Pancreas (tissue), 10 donors: ENCODE measurements at regions not wholly inside any gene's neighbourhood (a gene's known extent, or its start where the extent isn't known, plus 50 kb on each side); places are given as distances from the start of the nearest gene placed in this dataset.
A peak's percentile ranks its signal among the peaks of the same experiment; 100 is the strongest.

Source experiments
- ATAC-seq, 4 donors: fragments of 200-7000 bp; cut with Tn5 transposase; one replicate each; pipeline versions ENCODE4 v1.8.0 to v1.9.1; 2020; ENCODE audit warnings: mild to moderate bottlenecking in 4 of 4, moderate library complexity in 4 of 4
- DNase-seq, 6 donors: peaks; one replicate each; pipeline ENCODE4 v3.0.0-alpha.2; 2020
- FAIRE-seq: peaks from 2 replicates; lab custom pipeline; 2012; peaks lifted over from hg19 to GRCh38; lab: Jason Lieb, UNC
- H3K27ac ChIP-seq, 4 donors: fragments of 200-600 bp; sonication (generic); 1 replicate in 3 of 4; 2 replicates in 1 of 4; pipeline versions ENCODE4 v1.5.0 to v1.8.0; 2020
- H3K27me3 ChIP-seq, 4 donors: fragments of 200-600 bp; one replicate each; pipeline ENCODE4 v1.8.0; 2021
- H3K36me3 ChIP-seq, 3 donors: fragments of 200-600 bp; sonication (generic) in 1 of 3; one replicate each; pipeline versions ENCODE4 v1.5.0 to v1.8.0; 2020 to 2021
- H3K4me1 ChIP-seq, 3 donors: fragments of 200-600 bp; one replicate each; pipeline ENCODE4 v1.8.0; 2021
- H3K4me3 ChIP-seq, 4 donors: fragments of 200-600 bp; sonication (generic) in 2 of 4; one replicate each; pipeline versions ENCODE4 v1.5.0 to v1.8.0; 2020 to 2021
- H3K9me3 ChIP-seq, 4 donors: fragments of 200-600 bp; one replicate each; pipeline ENCODE4 v1.8.0; 2021
- CTCF ChIP-seq, 4 donors: fragments of 200-600 bp; sonication (generic) in 3 of 4; IDR thresholded peaks; one replicate each; pipeline versions ENCODE4 v1.5.0 to v1.8.0; 2021; ENCODE audit warnings: antibody characterized with exemption in 4 of 4
- WGBS, 2 donors: extraction: QIAGEN DNeasy Blood & Tissue Kit; methylation state at CpG; one replicate each; pipeline ENCODE4 v1.1.7; 2013; 5-methylcytosine and 5-hydroxymethylcytosine counted together
- intact Hi-C, 3 donors: fragments of 100-400 bp; cut with DNase I; formaldehyde crosslinking; loops; one replicate each; pipeline versions ENCODE4 v1.11.1 to v1.14.2; 2022
- donor health status: healthy with polysubstance abuse.
- donor health status: DM: no; HTN: no; CAD: no; lungs with moderate emphysema.
- donor health status: DM: no; HTN: no; CAD: no.
- donor health status: control.
- donor health status: control.
- donor health status: Bipolar disorder and iron deficiency.
- donor health status: DM: yes; HTN: yes; CAD: no.
- donor health status: DM: no; HTN: no; CAD: no.
- donor health status: DM: no; HTN: no; CAD: no.
- donor health status: DM: yes; HTN: yes; CAD: no.

GRCh38 chr1:81325397-81325796, 475.3 kb upstream of the ADGRL2 start:
- no peak for TF ChIP-seq CTCF (IDR thresholded peaks at IDR 0.05)
- no peaks in the 10 kb centered on the region for H3K27me3 ChIP-seq
- H3K4me1 ChIP-seq, result no peaks in the 10 kb centered on the region
- no peak overlapping the region for H3K4me3 ChIP-seq
- 26 to 29% methylated on average over 3 of the region's 3 CpGs for WGBS, 2 donors
- DNase-seq, result peak in 1 of 6 donors; percentile 44
- no peaks in the 10 kb centered on the region for H3K36me3 ChIP-seq
- intact Hi-C loops, result no loop called here
- ATAC-seq, result peak; percentile 55 to 73 (median 59)
- FAIRE-seq, result no peak
- no peak overlapping the region for H3K27ac ChIP-seq
- no peaks in the 10 kb centered on the region for H3K9me3 ChIP-seq

- Histone ChIP-seq H3K9me3 (no peaks in the 10 kb centered on the region), H3K4me3 (no peak overlapping the region), H3K4me1 (no peaks in the 10 kb centered on the region), H3K27me3 (no peaks in the 10 kb centered on the region), H3K27ac (no peak overlapping the region), H3K36me3 (no peaks in the 10 kb centered on the region)
- ATAC-seq (no peak), FAIRE-seq (no peak), DNase-seq (no peak)
- intact Hi-C loops, result no loop called here
- WGBS, 2 donors, result 80 to 86% methylated on average over 5 of the region's 5 CpGs
- no peak for TF ChIP-seq CTCF (IDR thresholded peaks at IDR 0.05)
Measured at GRCh38 chr1:81323862-81324261, 476.9 kb upstream of the ADGRL2 start.

GRCh38 chr1:81317191-81317590, 483.5 kb upstream of the ADGRL2 start:
- H3K36me3 ChIP-seq, result no peaks in the 10 kb centered on the region
- ATAC-seq, result no peak
- H3K27me3 ChIP-seq, result no peaks in the 10 kb centered on the region
- FAIRE-seq, result no peak
- H3K4me3 ChIP-seq, result no peak overlapping the region
- H3K4me1 ChIP-seq, result no peaks in the 10 kb centered on the region
- intact Hi-C loops, result no loop called here
- no peak overlapping the region for H3K27ac ChIP-seq
- TF ChIP-seq CTCF (IDR thresholded peaks at IDR 0.05), result no peak
- H3K9me3 ChIP-seq, result no peaks in the 10 kb centered on the region
- no peak for DNase-seq
- 77 to 81% methylated on average over 1 of the region's 1 CpG for WGBS, 2 donors

GRCh38 chr1:81314513-81315233, 486.1 kb upstream of the ADGRL2 start:
- H3K4me3 ChIP-seq, result no peak overlapping the region
- no peak for ATAC-seq
- no peak for DNase-seq
- no peaks in the 10 kb centered on the region for H3K36me3 ChIP-seq
- no peaks in the 10 kb centered on the region for H3K4me1 ChIP-seq
- no peak overlapping the region for H3K27ac ChIP-seq
- no peak for TF ChIP-seq CTCF (IDR thresholded peaks at IDR 0.05)
- no peak for FAIRE-seq
- 54 to 64% methylated on average over 2 of the region's 2 CpGs for WGBS, 2 donors
- H3K27me3 ChIP-seq, result no peaks in the 10 kb centered on the region
- intact Hi-C loops, result no loop called here
- H3K9me3 ChIP-seq, result no peaks in the 10 kb centered on the region

GRCh38 chr1:81313289-81313688, 487.4 kb upstream of the ADGRL2 start:
- H3K36me3 ChIP-seq, result no peaks in the 10 kb centered on the region
- TF ChIP-seq CTCF (IDR thresholded peaks at IDR 0.05), result no peak
- ATAC-seq, result no peak
- intact Hi-C loops, result no loop called here
- DNase-seq, result no peak
- no peaks in the 10 kb centered on the region for H3K9me3 ChIP-seq
- no peak overlapping the region for H3K4me3 ChIP-seq
- no peaks in the 10 kb centered on the region for H3K4me1 ChIP-seq
- FAIRE-seq, result no peak
- H3K27me3 ChIP-seq, result no peaks in the 10 kb centered on the region
- H3K27ac ChIP-seq, result no peak overlapping the region
- WGBS, 2 donors, result 70 to 75% methylated on average over 4 of the region's 4 CpGs
